NCI-H1436 (cell line): ENCODE measurements at regions not wholly inside any gene's neighbourhood (a gene's known extent, or its start where the extent isn't known, plus 50 kb on each side); places are given as distances from the start of the nearest gene placed in this dataset.

Experiments used
- DNase-seq: peaks from one replicate; lab custom pipeline; 2025; lab: John Stamatoyannopoulos, UW

DNA sequence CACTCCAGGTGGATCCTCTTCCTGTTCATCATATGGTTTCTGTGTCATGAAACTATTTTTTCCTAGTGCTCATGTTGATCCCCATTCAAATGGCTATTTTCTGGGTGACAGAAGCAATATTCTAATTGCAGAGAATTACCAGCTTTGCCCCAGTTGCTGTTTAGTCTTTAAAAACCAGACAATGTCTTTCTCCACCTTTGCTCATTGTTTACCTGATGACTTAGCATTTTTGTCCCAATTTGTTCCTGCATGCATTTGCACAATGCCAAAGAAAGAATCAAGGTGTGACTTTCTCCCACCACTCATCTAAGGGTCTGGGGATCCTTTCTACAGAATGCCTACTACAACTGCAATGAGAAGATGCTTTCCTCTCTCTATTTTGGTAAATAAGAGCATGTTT is 439.9 kb upstream of the MAF start:
- no peak for DNase-seq

DNA sequence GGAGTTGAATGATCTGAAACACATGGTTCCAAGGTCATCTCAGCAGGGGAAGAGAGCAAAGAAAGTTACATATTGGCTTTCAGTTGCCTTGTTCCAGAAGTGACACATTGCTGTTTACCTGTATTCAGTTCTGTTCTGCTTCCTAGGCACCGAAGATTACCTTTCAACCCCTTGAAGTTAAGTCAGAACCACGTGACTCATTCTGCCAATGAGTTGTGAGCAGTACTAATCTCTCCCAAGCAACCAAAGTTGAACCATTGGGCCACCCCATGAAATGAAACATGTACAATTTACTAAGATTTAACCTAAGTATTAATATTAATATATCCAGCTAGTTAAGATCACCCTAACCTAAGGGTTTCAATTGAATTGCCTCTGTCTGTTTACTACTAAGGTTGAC is 439.2 kb upstream of the MAF start:
- DNase-seq = no peak

DNA sequence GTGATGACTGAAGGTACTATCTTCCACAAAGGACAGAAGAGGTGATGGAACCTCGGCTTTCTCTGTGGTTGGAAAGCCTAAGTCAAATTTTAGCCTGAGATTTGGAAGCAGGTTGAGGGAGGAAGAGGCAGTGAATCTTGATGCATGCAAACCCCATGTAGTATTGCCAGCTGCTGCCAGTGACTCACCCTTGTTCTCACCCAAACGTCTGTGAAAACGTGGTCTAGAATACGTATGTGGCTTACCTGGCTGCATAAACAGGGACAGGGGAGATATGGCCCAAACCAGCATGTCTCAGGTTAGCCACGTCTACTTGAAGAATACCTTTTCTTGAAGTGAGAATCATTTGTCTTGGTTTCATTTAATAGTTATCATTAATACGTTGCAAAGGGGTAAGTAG is 438.0 kb upstream of the MAF start:
- DNase-seq = no peak

DNA sequence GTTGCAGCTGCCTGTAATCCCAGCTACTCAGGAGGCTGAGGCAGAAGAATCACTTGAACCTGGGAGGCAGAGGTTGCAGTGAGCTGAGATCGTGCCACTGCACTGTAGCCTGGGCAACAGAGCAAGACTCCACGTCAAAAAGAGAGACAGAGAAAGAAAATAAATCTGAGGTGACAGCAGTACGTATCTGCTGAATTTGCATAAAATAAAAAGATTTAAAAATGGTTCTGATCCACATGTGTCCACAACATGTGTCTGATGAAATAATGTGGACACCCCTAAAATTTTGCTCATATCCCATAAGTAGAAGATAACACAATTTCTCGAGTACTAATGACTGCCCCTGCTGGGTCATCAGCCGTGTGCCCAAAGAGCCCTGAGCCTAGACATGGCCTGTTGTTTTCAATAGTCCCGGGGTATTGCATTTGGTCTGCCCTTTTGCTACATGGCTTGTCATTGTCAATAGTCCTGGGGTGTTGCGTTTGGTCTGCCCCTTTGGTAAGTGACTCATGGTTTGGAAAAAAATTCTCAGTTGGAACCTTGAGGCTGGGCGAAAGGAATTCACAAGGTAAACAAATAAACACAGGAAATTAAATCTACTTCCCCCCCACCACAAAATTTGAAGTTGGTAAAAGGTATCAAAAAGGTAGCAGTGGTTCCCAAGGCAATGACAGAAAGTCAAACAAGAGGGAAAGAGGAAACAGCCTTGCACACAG is 434.6 kb upstream of the MAF start:
- no peak for DNase-seq

DNA sequence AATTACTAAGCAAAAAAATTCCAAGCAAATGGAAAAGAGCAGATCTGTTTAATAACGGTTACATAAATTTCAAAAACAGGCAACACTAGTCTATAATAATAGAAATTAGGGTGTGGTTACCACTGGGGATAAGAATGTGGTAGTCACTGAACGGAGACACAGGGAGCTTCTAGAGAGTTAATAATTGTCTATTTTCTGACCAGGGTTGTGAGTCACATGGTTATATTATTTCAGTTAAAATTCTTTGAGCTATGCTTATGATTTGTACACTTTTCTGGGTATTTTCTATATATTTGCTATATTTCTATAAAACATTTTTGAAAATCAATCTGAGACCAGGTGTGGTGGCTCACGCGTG is 433.9 kb upstream of the MAF start:
- DNase-seq = no peak

DNA sequence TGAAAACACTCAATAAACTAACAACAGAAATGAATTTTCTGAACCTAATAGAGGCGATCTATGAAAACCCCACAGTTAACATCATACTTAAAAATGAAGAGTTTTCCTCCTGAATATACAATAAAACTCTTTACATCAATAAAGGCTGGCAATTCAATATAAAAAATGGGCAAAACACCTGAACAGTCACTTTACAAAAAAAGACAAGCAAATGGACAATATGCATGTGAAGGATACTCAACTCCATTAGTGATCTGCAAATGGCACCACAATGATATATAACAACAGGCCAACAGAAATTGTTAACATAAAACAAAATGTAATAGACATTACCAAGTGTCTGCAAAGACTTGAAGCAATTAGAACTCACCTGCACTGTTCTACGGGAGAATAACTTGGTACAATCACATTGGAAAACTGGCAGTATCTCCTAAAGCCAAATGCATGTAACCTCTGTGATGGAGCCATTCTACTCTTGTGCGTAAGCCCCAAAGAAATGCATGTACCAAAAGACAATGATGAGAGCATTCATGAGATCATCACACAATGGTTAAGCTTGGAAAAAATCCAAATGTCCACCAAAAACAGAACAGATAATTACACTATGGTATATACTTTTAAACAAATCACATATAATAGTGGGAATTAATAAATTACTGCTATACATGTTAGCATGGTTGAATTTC is 433.4 kb upstream of the MAF start:
- DNase-seq = no peak

DNA sequence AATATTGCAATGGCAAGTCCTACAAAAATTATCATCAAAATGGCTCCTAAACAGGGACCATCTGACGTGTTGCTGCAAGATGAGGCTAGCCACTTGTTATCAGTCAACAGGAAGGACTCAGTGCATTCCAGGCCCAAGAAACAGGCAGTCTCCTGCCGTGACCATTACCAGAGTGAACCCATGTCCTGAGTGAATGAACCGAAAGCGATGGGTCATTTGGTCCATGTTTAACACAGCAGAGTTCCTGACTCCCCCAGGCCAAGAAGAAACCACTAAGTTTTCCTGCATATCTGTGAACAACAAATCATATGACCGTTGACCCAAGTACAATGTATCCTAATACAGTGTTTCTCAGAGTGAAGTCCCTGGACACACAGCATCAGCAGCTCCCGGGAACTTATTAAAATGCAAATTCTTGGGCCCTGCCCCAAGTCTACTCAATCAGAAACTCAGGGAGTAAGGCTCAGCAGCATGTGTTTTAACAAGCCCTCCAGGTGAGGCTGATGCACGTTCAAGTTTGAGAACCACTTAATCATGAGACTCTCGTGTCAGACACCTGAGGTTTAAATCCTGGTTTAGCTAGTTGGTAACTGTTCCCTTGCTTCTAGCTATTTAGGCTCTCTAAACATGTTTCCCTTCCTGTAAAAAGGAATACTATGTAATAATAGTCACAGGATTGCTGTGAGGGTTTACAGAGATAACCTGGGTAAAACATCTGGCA is 429.4 kb upstream of the MAF start:
- DNase-seq = no peak

DNA sequence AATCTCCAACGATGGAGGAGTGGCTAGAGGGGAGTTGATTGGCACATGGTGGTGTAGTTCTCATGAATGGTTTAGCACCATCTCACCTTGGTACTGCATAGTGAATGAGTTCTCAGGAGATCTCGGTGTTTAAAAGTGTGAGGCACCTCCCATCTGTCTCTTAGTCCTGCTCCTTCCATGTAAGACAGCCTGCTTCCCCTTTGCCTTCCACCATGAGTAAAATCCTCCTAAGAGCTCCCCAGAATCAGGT is 428.8 kb upstream of the MAF start:
- DNase-seq = no peak

DNA sequence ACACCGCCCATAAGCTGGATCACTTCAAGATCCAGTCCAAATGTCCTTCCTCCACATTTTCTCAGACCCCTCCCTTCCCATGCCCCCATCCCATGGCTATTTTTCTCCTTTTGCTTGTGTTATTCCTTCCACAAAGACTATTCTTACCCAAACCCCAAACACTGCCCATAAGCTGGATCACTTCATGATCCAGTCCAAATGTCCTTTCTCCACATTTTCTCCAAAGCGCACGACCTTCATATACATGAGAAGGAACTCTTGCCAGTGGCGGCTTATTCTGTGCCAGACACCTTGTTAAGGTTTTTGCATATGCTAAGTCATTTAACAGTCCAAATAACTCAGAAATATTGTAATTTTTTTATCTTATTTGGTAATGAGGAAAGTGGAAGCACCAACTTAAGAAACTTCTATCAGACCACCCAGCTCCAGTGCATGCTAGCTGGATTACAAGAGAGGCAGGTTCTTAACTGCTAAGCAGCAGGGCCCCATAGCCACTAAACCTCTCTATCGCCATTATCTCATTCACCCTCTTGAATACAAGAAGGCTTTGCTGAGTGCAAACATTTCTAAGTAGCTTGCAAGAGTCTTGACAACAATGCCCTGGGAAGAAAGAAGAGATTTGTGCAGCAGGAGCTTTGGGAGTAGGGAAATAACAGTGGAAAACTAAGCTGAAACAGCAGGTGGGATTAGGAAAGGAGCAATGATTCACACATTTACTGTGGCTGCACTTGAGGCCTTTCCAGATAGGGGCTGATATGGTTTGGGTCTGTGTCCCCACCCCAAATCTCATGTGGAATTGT is 428.2 kb upstream of the MAF start:
- DNase-seq = no peak

DNA sequence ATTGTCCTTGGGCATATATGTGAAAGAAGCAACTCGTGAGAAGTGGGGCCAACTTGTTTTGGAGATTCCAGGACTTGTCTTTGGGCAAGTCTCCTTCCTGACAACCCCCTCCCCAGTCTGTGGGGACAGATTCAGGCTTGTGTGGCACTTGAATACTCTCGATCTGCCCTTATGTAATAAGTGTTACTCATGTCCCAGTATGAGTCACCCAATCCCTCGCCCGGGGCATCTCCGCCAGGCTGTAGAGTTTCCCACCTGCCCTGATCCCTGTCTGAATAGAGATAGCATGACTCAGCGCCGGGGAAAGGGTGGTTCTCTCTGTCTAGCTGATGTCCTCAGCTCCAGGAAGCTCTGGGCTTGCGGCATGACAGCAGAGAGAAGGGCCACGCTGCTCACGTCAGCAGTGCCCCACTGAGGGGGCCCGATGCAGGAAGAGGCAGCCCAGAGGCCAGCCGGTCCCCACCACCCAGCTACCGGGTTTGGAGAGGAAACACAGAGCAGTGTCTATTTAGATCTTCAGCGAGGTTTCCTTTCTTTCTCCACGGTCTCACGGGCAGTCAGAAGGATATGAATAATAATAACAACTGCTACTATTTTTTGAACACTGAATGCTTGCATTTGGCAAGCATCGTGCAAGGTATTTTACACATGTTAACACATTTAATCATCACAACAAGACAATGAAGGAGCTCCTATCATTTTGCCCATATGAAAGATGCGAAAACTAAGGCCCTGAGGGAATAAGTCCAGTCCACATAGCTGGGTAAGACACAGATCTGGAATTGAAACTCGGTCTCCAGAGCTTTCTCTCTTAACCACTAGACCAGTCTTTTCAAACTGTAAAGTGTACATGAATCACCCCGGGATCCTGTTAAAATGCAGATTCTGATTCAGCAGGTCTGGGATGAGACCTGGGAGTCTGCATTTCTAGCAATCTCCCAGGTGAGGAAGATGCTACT is 426.7 kb upstream of the MAF start:
- DNase-seq = peak; percentile 58

DNA sequence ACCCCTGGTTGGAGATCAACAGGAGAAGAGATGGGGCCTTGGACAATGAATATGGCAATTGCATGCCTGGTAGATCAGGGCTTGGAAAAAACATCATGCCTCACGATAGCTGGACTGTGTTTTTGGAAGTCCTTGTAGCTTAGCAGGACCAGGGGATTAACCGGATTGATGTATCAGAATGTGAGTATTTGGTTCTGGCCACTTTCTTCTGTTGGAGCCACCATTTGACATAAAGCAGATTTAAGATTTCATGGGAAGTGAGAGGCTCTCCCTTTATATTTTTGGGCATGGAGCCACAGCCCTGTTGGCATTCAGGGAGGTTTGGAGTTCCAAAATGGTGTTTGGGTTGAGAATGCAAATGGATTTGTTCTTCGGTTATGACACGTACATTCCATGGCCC is 424.7 kb upstream of the MAF start:
- DNase-seq = no peak

DNA sequence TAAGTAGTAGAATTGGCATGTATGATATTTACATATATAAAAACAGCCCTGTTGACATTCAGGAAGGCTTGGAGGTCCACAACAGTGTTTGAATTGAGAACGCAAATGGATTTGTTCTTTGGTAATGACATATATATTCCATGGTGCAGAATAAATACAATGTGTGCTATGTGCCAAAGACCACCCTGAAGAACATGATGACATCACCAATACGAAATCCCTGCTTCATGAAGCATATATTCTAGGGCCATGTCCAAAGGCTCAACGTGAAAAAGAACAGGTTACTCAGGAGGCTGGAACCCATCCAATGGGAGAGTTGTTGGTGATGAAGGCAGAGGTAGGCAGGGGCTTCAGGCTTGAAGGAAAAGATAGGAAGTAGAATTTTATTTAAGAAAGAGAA is 423.9 kb upstream of the MAF start:
- DNase-seq = no peak

DNA sequence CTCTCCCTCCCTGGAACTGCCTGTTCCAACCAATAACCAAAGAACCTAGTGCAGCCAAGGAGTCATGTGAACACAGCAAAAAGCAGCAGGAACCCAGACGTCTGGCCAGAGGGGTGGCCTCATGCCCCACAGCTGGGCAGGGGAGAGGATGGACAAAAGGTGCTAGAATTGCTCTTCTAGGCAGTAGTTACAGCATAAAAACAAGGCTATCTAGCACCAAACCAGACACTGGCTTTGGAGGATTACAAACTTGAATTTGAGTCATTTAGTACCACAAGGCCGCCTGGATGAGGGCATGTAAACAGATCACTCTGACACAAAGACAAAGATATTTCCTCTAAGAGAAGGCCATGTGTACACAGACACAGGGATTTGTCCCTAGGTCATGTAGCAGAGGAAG is 423.3 kb upstream of the MAF start:
- DNase-seq = no peak

DNA sequence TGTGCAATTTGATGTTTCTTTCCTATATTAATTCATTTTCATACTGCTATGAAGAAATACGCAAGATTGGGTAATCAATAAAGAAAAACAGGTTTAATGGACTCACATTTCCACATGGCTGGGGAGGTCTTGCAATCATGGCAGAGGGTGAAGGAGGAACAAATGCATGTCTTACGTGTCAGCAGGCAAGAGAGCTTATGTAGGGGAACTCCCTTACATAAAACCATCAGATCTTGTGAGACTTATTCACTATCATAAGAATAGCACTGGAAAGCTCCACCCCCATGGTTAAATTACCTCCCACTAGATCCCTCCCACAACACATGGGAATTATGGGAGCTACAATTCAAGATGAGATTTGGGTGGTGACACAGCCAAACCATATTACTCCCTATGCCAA is 418.9 kb upstream of the MAF start:
- no peak for DNase-seq

DNA sequence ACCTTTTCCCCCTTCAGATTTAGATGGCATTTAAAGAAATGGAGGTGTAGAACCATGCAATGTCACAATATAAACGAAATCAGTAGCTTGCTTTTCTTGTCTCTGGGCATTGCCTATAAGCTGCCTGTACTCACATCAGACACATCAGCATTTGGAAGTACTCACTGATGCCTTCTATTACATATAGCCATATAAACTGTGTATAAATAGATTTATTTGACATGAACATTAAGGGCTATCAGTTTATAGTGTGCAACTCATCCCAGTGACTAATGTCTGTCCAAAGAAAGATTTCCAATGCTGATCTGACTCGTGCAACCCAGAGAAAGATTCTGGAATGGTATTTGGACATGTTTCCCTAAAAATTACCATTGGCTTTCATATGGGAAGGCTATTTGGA is 417.9 kb upstream of the MAF start:
- DNase-seq = no peak

DNA sequence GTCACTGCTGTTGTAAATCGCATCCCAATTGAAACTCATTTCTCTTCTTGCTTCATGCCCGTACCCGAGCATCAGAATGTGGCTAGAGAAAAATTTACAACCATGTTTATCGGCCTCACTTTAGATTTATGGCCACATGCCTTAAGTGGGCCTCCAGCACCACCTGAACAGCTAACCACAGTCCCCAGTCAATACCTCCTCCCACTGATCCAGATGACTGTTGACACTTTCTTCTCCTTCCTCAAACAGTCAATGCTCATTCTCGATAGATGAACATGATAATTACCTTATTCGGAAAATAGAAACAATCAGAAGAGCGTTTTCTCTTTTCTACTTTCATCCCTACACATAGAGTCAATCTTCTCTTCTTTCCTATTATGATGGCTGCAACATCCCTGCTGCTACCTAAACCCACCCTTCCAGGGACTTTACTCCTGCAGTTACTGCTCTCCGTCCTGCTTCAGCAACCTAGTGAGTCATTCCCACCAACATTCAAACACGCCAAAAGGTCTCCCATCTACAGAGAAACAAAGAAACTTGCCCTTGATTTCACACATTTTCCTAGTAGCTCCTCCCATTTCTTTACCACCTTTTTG is 416.3 kb upstream of the MAF start:
- no peak for DNase-seq

DNA sequence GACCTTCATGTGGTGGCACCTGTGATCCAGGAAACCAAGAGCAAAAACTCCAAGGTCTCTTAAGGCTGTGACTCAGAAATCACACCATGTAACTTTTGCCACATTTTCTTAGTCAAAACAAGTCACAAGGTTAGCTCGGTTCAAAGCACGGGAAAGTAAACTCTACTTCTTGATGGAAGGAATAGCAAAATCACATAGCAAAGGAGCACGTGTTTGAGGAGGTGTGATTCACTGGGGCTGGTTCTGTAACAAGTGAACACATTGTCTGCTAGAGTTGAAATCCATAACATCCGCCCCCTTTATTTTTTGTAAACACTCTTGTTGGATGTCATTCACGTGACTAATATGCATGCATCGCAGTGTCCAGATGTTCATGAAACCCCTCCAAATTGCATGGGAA is 415.0 kb upstream of the MAF start:
- DNase-seq = no peak

DNA sequence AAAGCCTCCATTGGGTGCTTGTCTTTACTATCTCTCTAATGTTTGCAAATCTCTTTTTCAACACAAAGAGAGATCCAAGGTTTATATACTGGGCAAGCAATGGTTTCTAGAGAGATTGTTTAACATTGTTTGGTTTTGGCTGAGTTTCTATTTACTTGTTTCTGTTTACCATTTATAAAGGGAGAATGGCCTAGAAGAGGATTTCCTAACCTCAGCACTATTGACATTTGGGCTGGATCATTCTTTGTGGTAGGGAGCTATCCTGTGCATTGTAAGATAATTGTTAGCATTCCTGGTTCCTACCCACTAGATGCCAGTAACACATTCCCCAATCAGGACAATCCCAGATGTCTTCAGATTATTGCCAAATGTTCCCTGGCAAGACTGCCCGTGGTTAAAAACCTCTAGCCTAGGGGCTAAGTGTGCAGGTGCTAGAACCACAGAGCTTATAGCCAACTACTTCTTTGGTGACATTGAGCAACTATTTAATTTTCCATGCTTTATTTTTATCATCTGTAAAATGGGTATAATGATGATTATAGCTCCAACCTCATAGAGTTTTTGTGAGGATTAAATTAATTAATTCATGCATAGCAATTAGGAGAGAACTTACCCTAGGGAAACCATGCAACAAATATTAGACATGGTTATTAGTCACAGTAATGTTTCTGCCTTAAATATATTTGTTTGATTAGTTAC is 413.9 kb upstream of the MAF start:
- no peak for DNase-seq

DNA sequence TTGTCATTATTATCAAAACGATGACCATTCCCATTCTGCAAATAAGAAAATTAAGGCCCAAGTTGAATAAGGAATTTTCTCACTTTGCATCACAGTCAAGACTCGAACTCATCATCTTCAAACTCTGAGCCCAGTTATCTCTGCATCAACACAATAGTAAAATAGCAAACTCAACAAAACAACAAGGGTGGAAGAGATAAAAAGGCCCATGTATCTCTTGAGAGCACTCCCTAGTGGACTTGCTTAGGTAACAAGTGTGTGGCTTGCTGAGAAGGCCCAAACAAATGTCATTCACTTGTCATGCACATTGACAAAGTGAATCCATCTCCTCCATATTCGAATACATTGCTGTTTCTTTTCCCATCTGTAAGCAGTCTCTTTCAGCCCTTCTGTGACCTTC is 412.0 kb upstream of the MAF start:
- no peak for DNase-seq

DNA sequence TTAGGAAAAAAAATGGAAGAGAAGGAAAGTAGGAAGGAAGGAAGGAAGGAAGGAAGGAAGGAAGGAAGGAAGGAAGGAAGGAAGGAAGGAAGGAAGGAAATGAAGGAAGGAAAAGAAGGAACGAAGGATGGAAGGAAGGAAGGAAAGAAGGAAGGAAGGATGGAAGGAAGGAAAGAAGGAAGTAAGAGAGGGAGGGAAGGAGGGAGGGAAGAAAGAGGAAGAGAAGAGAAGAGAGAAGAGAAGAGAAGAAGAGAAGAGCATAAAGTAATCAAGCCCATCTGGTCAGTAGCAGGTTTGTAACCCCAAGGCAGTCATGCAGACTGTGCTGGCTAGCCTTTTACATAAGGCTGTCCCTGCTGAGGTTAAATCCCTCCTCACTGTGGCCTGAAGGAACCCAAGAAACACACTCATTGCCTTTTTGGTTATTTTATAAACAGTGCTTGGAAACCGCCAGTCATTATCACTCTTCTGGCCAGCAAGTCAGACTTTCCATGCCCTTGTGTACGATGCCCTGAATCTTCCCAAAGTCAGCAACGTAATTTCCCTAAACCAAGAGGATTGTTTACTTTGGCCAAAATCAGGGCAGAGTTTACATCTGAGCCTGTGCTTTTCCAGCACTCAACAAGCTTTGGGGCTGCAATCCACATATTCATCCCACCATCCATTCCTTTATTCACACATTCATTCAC is 409.6 kb upstream of the MAF start:
- no peak for DNase-seq
